Activated CD4-positive, alpha-beta T cell treated with anti-CD3 and anti-CD28 coated beads for 48 hours (primary cell): ENCODE measurements at regions not wholly inside any gene's neighbourhood (a gene's known extent, or its start where the extent isn't known, plus 50 kb on each side); places are given as distances from the start of the nearest gene placed in this dataset.
"Not testable (repeated sequence)": the region's sequence is repeated elsewhere in the genome, so short reads cannot be mapped to it uniquely, and the experiment has no call there.

Experiments used
- DNase-seq: peaks from one replicate; pipeline ENCODE4 v3.0.0-alpha.2; 2020

DNA sequence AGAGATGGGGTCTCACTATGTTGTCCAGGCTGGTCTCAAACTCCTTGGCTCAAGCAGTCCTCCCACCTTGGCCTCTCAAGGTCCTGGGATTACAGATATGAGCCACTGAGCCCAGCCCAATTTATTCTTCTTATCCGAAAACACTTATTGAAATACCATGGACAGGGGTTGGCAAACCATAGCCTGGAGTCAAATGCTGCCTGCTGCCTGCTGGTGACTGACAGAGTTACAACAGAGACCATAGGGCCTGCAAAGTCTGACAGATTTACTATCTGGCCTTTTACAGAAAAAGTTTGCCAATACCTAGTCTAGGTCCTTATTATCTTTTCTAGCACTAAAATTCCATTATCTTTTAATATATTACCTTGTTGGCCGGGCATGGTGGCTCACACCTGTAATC is 87.1 kb upstream of the ZNF281 start:
- DNase-seq: no peak

DNA sequence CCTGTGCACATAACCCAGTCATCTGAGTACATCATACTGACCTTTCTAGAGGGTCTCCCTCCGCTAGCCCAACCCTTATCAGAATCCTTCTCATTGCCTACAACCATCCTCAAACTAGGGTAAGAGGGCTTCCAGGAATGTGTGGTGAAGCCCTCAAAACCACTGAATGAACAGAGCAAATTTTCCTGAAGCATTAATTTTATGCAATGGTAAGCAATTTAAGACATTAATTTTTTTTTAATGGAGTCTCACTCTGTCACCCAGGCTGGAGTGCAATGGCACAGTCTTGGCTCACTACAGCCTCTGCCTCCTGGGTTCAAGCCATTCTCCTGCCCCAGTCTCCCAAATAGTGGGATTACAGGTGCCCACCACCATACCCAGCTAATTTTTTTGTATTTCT is 86.1 kb upstream of the ZNF281 start:
- no peak for DNase-seq

DNA sequence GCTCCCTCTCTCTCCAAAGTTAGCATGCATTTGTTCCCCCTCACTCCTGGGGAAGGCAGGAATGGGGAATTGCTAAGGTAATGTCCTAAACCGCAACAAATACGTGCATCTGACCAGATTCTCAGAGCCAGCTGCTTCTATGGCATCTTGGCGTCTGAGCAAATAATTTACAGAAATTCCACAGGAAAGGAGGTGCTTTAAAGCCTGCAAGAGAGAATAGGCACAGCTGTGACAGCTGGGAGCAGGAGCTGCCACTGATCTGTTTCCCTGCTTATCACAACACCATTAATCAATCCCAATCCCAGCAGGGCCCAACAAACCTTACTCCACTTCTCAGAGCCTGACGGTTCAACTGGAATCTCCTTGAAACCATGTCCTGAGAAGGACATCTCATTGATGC is 83.5 kb upstream of the ZNF281 start:
- no peak for DNase-seq

DNA sequence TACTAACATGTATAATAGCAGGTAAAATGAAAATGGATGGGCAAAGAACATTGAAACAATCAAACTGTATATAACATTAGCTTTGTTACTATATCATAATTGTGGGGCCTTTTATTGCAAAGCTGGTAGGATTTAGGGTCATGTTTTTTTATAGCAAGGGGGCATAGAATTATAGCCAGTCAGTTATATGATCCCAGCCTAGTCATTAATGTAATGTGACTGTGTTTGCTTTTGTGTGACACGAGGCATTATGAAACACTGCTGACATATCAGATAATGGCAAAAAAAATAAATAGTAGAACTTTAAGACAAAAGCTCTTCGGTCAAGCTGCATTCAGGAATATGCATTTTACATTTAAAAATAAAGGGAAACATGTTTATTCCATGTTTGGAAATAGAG is 81.3 kb upstream of the ZNF281 start:
- no peak for DNase-seq

DNA sequence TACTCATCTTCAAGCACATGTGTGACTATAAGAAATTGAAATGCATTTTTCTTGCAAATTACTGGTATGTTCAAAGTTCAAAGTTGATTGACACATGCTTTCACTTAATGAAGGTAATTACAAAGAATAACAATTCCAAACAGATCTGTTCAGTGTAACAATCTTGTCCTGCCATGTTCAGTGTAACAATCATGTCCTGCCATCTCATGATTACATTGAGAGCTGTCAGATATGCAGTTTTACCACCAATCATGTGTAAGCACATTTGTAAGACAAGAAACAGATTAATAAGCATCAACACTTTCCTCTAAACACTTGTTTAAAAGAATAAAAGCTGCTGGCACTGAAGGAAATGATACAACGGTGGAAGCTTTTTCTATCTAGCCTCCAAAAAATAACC is 80.3 kb upstream of the ZNF281 start:
- DNase-seq: no peak

DNA sequence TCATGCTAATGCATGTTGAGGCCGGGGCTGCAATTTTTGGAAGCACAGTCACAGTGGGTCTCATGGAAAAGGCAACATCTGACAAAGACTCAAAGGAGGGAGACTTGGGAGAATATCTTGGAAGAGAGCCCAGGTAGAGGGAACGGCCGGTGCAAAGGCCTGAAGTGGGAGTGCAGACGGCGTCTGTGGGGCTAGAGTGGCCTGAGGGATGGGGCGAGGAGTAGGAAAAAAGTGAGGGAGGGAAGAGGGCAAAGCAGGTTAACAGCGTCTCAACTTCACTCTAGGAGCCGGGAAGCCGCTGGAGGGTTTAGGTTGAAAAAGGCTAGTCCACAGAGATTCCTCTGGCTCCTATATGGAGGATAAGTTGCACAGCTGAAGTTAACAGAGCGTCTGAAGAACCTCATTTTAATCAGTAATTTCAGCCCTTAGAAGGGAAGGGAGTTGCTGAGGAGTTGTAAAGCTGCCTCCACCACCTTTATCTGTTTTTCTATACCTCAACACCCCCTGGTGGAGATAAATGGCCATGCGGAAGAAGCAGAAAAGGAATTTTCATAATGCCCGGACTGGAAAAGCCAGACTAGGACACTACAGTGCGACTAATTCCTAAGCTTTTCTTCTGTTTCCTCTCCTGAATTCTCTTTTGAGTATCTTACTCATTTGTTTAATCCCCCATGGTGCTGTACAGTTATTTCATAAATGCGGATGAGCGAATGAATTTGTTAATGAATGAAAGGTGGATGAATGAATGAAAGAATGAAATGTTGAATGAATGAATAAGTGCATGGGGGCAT is 78.7 kb upstream of the ZNF281 start:
- peak; percentile 51 for DNase-seq

DNA sequence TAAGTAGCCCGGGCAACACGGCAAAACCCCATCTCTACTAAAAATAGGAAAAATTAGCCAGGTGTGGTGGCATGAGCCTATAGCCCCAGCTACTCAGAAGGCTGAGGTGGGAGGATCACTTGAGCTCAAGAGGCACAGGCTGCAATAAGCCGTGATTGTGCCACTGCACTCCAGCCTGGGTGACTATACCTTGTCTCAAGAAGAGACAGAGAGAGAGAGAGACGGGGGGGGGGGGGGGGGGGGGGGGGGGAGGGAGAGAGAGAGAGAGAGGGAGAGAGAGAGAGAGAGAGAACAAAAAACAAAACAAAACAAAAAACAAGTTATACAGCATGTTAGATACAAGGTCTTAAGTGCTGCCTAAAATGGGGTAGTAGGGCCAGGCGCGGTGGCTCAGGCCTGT is 77.8 kb upstream of the ZNF281 start:
- no peak for DNase-seq

DNA sequence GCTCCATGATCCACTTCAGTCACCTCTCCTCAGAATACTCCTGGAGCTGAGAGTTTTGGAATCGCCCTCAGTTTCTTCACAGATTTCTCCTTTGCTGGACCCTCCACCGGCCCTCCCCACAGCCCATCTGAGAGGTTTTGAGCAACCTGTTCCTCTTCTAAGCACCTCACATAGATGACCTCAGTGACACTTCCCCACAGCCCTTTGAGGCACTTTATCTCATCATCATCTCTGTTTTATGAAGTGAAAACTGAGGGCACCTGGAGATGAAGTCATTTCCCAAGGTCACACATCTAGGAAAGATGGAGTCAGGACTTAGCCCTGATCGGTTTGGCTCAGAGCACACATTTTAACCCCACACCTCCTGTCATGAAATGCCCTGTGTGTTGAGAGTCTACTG is 76.8 kb upstream of the ZNF281 start:
- no peak for DNase-seq

DNA sequence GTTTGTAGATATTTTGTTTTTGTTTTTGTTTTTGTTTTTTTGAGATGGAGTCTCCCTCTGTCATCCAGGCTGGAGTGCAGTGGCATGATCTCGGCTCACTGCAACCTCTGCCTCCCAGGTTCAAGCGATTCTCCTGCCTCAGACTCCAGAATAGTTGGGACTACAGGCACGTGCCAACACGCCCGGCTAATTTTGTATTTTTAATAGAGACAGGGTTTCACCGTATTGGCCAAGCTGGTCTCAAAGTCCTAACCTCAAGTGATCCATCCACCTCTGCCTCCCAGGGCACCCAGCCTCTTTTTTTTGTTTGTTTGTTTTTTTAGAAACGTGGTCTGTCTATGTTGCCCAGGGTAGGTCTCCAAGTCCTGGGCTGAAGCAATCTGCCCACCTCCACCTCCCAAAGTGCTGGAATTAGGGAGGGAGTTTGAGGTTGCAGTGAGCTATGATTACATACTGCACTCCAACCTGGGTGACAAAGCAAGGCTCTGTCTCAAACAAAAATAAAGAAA is 74.7 kb upstream of the ZNF281 start:
- not testable (repeated sequence) for DNase-seq

DNA sequence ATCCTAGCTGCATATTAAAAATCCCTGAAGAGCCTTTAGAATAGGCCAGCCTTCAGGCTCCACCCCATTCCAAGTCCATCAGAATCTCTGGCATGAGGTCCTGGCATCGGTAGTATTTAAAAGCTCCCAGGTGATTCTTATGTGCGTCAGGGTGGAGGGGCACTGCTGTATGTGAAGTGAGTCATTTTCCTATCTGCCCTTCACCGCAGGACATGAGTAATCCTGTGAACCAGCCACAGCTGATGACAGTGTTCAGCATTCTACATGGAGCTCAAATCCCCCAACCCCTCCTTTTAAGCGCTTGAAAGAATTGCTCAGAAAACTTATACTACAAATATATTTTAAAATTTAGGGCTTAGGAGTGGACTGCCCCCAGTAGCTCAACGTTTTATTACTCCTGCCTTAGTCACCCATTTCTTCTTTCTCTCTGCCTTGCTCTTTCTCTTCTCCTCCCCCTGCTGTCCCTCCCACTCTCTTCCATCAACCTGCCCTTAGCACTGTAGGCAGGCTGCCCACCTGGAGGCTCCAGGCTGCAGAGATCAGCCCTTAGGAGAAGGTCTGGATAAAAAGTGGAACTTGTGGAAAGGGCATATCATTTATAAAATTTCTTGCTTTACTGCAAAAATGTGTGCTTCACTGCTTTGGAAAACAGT is 73.8 kb upstream of the ZNF281 start:
- DNase-seq: peak; percentile 78

DNA sequence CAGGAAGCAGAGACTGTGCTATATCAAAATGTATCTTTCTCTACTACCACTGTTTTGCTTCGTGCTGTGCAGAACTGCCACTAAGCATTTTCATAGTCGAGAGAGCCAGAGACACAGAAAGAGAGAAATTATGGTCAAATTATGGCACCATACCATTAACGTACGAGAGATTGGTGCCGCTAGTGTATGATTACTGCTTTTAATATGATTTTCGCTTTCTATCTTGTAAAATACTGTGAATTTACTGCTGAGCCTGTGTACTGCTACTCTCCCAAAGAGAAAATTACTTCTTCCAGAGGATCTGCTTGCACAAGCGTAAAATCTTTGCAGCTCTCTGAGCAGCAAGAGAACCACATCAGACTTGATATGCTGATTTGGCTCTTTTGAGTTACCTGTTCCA is 71.1 kb upstream of the ZNF281 start:
- no peak for DNase-seq

DNA sequence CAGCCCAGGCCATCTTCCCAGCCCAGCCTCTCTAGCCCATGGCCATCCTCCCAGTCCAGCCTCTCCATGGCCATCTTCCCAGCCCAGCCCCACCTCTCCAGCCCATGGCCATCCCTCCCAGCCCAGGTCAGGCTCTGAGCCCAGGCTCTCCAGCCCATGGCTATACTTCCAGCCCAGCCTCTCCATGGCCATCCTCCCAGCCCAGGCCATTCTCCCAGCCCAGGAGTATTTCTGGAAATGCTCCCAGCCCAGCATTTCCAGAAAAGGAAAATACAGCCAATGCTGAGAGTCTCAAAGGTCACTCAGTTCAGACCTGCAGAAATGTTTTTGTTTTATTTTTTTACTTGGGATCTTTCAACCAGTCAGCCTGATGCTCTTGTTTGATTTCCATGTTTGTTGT is 70.0 kb upstream of the ZNF281 start:
- no peak for DNase-seq

DNA sequence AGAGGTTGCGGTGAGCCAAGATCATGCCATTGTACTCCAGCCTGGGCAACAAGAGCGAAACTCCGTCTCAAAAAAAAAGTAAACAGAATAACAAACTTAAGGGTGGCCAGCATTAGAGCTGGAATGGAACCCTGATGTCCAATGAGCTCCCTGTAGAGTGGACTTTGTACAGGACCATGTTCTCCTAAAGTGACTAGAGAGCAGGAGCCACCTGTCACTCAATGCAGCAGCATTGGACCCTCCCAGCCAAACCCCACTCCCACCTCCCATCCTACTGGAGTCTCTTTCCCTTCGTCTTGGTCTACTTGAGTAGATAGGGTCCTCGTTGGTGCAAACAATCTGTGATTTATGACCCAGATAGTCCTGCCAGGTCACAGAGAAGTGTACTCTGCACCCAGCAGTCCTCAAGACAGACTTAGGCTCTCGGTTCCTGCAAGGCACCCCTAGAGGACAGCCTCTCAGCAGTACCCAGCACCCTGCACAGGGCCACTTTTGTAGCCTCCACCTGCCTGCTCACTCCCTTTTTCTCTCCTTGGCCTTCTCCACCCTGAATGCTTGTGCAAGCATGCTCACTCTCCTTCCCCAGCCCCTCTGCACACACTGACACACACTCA is 69.2 kb upstream of the ZNF281 start:
- DNase-seq: no peak

DNA sequence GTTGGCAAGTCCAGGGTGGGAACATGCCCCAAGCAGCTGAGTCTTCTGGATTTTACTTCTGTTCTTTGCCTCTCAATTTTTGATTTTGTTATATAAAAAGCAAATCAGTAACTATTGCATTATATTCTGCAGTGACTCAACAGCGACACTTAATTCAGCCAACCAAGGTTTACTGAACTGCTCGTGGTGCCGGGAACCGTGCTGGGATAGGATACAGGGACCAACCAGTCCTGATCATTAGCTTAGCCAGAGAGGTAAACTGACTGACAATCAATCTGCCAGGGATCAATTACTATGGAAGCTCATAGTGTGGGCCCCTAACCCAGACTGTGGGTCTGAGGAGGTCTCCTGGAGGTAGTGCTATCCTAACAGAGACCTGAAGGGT is 68.4 kb upstream of the ZNF281 start:
- no peak for DNase-seq

DNA sequence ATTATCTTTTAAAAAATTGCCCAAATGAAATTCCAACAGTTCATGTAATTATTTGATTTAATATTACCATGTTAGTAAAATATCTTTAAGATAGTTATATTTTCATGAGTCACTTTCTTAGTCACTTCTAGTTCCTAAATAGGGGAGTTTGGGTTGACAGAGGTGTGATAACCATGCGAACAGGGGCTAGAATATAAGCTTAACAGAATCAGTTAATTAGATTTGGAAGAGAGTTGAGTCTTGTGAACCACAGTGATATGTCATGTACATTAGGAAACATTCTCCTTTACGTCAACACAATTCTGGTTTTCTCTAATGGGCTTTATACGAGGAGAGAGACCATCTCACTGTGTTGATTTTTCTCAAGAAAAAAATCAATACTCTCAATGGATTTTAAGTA is 64.8 kb upstream of the ZNF281 start:
- no peak for DNase-seq

DNA sequence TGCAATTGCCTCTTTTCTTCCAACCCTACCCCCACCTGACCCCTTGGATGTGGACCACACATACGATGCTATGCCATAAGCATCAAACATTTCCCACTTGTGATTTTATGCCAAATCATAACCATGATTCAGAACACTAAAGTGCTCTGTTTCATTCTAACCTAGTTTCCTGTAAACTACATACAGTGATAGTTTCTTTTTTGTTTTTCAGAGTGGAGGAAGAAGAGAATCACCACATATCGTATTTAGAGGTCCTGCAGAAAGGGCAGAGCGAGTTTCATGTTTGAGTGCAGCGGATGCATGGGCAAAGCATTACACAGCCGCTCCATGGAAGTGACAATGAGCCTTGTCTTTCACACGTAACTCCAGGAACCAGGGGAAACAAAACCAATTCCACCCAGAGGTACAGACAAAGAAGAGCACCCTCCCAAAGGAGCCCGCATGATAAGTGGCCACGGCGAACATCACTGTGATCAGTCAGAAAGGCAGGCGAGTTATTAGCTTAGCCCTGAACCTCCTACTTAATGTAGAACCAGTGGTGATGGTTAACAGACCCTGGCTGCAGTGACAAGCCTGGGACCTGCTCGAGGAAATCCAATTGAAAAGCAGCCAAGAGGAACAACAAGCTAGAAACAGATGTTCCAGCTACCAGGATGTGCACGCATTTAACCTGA is 64.0 kb upstream of the ZNF281 start:
- DNase-seq: peak; percentile 43

DNA sequence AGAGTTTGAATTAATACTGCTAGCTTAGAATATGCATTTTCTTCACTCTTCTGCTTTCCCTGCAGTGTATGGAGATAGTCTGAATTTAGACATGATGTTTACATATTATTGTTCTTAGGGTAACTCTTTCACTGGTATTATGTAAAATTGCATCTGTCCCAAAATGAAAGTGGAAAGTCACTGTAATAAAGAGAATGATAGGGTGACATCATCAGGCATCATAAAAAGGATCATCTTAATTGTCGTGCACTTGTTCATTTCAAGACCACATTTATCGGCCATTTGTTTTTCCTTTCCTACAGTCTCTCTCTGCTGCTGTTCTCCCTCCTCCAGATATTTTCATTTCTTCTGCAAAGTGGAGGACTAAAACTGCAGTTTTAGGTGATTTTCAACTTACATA is 61.9 kb upstream of the ZNF281 start:
- no peak for DNase-seq

DNA sequence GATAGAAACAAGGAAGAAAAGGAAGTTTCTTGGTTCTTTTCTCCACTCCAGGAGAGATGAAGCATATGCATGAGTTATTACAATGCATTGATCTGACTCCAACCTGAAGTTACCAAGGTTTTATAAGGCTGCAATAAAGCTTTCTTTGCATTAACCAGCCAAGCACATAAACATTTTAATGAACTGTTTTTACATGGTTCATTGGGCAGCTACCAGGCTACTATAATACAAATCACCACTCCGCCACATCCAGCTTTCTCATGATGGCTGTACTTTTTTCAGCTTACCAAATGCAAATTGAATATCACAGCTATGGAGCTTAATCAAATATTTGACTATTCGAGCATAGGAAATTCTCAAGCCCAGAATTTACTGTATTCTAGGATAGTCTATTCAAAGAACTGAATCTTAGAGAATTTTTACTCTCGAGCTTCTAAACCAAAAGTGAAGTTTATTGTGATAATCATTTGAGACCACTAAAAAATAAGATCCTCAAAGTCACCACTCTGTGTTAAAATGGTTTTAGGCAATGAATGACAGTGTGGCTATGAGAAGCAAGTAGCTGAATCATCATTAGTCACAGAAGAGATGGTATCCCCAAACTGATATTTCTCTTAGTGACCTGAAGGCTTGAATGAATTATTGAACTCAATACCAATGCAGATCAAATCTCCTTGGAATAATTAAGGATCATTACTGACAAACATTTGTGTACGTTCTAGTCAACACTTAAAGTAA is 58.6 kb upstream of the ZNF281 start:
- DNase-seq: no peak

DNA sequence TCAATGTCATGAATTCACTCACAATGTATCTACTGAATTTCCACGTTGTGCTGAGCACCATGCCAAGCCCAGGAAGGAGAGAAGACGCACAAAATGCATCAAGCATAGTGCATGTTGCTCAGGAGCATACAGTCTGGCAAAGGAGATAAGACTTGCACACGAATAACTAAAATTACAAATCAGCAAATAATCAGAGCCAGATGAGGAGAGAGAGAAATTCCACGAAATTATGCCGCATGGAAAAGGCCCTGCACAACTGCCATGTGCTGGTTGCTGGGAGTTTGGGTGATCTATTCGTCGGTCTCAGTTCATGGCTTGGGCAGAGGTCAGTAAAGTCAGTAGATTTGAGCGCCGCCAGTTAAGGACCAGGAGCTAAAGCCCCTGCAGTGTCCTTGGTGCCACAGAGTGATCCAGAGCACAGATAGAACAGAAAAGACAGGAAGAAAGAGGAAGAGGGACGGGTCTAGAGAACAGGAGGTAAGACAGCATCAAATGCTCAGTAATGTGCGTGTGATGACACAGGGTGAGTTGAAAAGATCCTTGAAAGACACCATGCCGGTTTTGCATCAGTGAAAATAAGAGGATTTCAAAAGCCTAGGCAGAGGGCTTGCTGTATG is 55.1 kb upstream of the ZNF281 start:
- no peak for DNase-seq
